ENCODE measurements at regions not wholly inside any gene's neighbourhood (a gene's known extent, or its start where the extent isn't known, plus 50 kb on each side); places are given as distances from the start of the nearest gene placed in this dataset.

DNA sequence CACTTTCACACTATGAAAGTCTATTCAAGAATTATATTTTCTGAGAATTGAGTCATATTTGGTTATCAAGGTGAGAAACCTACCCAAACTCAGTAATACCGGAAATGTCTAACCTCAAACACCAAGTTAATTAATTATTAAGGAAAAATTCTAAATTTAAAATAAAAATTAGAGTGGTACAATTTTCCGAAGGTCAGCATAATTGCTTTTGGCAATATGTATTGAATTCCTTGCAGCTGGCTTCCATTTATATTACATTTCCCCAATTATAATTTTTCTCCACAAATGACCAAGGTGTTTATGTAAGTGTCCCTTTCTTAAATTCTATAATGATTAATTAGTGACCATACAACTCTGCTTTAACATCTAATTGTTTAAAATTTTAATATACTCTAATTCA, 316.0 kb upstream of the IRAK1BP1 start:
- TF ChIP-seq ZIC2 (tag by site-specific recombination; IDR thresholded peaks at IDR 0.05): no peak
- TF ChIP-seq, protein P1, sequence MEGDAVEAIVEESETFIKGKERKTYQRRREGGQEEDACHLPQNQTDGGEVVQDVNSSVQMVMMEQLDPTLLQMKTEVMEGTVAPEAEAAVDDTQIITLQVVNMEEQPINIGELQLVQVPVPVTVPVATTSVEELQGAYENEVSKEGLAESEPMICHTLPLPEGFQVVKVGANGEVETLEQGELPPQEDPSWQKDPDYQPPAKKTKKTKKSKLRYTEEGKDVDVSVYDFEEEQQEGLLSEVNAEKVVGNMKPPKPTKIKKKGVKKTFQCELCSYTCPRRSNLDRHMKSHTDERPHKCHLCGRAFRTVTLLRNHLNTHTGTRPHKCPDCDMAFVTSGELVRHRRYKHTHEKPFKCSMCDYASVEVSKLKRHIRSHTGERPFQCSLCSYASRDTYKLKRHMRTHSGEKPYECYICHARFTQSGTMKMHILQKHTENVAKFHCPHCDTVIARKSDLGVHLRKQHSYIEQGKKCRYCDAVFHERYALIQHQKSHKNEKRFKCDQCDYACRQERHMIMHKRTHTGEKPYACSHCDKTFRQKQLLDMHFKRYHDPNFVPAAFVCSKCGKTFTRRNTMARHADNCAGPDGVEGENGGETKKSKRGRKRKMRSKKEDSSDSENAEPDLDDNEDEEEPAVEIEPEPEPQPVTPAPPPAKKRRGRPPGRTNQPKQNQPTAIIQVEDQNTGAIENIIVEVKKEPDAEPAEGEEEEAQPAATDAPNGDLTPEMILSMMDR (tag by site-specific recombination; IDR thresholded peaks at IDR 0.05): no peak

Data from HEK293 (cell line).